GM12873 (cell line): ENCODE measurements at regions not wholly inside any gene's neighbourhood (a gene's known extent, or its start where the extent isn't known, plus 50 kb on each side); places are given as distances from the start of the nearest gene placed in this dataset.

Experiments used
- CTCF ChIP-seq: IDR thresholded peaks from 2 replicates; pipeline ENCODE4 v1.5.1; 2012; ENCODE audit warnings: low read depth, mild to moderate bottlenecking, moderate library complexity, low read length, control low read depth; ENCODE audit not compliant: insufficient read depth; ENCODE audit errors: missing control alignments

DNA sequence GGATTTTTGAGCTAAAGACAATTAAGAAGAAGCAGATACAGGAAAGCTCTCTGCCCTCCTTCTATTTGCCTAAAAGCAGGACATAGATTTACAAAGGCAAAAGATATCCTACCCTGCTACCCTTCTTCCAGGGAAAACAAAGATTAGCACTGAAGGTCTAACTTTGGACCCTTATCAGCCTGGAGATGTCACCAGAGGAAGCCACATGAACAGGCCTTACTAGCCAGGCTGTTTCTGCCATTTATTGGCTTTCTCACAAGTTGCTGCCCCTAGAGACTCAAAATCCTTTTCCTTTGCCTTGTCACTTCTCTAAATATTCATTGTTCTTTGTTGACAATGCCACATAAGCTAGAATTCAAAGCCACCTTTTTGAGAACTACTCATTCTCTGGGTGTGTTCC, 147.3 kb downstream of the B3GNT2 start:
- TF ChIP-seq CTCF, result no peak

GRCh38 chr2:62340994-62341484, 145.1 kb downstream of the B3GNT2 start:
- TF ChIP-seq CTCF, result no peak

DNA sequence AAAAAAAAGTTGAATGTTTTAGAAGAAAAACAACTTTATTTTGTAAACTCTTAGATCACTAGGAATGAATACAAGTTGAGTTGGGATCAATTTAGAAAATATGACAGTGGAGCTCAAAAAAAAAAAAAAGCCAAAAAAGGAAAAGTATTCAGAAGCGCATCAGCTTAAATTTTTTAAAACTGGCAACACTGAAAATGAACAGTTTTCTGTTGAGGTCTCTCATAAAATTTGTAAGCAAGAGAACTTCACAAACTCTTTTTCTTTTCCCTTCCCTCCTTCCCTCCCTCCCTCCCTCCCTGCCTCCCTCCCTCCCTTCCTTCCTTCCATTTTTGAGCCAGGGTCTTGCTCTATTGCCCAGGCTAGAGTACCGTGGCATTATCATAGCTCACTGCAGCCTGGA, 143.9 kb downstream of the B3GNT2 start:
- TF ChIP-seq CTCF, result no peak

DNA sequence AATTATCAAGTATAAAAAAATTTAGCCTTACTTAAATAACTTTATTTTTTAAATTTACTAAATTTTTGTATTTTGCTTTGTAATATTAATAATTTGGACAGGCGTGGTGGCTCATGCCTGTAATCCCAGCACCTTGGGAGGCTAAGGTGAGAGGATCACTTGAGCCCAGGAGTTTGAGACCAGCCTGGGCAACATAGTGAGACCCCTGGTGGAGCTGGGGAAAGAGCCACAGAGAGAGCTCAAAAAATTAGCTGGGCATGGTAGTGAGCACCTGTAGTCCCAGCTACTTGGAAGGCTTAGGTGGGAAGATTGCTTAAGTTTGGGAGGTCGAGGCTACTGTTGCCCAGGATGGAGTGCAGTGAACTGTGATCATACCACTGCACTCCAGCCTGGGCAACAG, 143.5 kb downstream of the B3GNT2 start:
- peak; percentile 32 for TF ChIP-seq CTCF

- no peak for TF ChIP-seq CTCF
Observed at GRCh38 chr2:62338111-62338510, 142.2 kb downstream of the B3GNT2 start.

GRCh38 chr2:62337403-62337802, 141.5 kb downstream of the B3GNT2 start:
- TF ChIP-seq CTCF, result no peak

GRCh38 chr2:62335612-62336011, 139.7 kb downstream of the B3GNT2 start:
- no peak for TF ChIP-seq CTCF
